Epithelial cell of proximal tubule (primary cell): ENCODE measurements at regions not wholly inside any gene's neighbourhood (a gene's known extent, or its start where the extent isn't known, plus 50 kb on each side); places are given as distances from the start of the nearest gene placed in this dataset.
"Not testable (repeated sequence)": the region's sequence is repeated elsewhere in the genome, so short reads cannot be mapped to it uniquely, and the experiment has no call there.

Experiments
- DNase-seq: peaks from one replicate; pipeline ENCODE4 v3.0.0-alpha.2; 2011; ENCODE audit warnings: low read depth
- H3K4me3 ChIP-seq: 2 replicates; pipeline ENCODE4 v1.5.1; 2011; ENCODE audit warnings: low read depth, mild to moderate bottlenecking, low read length
- CTCF ChIP-seq: conservative IDR thresholded peaks from 2 replicates; pipeline ENCODE4 v1.5.1; 2012; ENCODE audit warnings: low read depth, mild to moderate bottlenecking, low read length

DNA sequence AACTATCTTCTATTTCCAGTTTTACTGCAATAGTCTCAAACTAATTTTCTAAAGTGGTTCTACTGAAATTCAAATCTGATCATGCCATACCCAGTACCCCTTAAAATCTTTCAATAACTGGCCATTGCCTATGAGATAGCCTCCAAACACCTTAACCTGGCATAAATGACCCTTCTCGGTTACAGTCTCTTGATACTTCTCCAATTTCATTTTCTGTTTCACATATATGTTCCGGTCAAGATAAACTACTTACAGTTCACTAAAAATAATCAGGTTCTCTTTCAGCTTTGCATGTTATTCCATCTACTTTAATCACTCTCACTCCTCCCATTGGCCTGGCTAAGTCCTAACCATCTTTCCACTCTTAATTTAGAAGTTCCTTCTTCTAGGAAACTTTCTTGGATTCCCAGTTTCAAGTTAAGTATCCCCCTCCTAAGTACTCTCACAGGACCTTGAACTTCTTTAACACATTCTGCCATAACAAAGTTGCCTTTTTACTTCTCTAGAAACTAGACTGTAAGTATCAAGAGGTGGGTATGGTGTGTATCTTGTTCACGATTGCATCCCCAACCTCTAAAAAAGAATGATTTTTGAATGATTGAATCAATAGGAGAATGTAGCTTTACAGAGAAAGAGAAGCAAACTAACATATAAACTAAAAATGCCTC lies 110.2 kb upstream of the RBBP8 start:
- TF ChIP-seq CTCF, result no peak
- DNase-seq, result no peak
- no peak overlapping the region for H3K4me3 ChIP-seq

DNA sequence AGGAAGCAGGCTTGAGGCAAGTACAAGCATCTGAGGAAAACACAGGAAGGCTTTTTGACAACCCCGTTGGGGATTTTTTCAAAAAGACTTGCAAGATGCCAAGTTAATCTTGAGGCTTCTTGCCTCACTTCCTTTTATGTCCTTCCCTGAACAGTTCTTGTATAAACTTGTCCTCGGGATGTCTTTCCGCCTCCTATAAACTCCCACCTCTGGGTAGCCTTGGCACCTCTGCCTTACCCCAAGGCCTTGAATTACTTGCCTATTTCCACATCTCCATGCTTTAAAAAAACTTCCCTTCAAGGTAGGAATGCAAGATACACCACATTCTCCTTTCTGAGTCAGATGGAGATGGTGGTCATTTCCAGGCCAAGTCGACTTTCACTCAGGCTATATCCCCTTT lies 106.4 kb upstream of the RBBP8 start:
- no peak for DNase-seq
- no peak for TF ChIP-seq CTCF
- H3K4me3 ChIP-seq, result no peak overlapping the region

DNA sequence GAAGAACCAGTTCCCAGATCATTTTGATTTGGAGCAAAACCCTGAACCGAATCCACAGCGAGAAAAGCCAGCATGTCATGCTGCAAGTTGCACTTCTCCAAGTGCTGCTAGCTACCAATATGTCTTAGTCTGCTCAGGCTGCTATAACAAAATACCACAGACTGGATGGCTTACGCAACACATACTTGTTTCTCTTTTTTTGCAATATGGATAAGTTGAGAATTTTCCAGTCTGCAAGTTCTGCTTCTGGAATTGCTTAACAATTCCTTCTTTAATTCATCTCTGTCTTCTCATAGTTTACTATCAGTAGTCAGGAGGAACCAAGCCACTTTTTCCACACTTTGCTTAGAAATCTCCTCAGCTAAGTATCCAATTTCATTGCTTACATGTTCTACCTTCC lies 105.9 kb upstream of the RBBP8 start:
- no peak for TF ChIP-seq CTCF
- DNase-seq, result no peak

DNA sequence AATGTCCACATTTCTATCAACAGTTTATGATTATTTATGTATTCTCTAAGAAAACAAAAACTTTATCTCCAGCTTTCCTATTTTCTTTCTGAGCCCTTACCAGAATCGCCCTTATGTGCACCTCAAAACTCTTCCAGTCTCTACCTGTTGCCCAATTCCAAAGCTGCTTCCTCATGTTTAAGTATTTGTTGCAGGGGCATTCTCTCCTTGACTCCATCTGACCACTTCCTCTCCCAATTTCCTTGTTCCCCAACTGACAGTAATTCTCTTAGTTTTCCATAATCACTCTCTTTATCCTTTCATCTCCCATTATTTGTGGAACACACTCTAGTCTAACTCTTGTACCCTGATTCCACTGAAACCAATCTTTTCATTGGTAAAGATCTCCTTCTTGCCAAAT lies 105.4 kb upstream of the RBBP8 start:
- DNase-seq, result no peak
- H3K4me3 ChIP-seq, result no peak overlapping the region
- no peak for TF ChIP-seq CTCF

More for the DNA sequence above, 105.9 kb upstream of the RBBP8 start:
- no peak overlapping the region for H3K4me3 ChIP-seq

GRCh38 chr18:22828171-22828570 lies 105.0 kb upstream of the RBBP8 start:
- no peak overlapping the region for H3K4me3 ChIP-seq
- no peak for DNase-seq
- no peak for TF ChIP-seq CTCF

DNA sequence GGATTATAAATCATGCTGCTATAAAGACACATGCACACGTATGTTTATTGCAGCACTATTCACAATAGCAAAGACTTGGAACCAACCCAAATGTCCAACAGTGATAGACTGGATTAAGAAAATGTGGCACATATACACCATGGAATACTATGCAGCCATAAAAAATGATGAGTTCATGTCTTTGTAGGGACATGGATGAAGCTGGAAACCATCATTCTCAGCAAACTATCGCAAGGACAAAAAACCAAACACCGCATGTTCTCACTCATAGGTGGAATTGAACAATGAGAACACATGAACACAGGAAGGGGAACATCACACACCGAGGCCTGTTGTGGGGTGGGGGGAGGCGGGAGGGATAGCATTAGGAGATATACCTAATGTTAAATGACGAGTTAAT lies 104.5 kb upstream of the RBBP8 start:
- H3K4me3 ChIP-seq, DNase-seq: not testable (repeated sequence)

- no peak for TF ChIP-seq CTCF
- no peak for DNase-seq
Observed at GRCh38 chr18:22829781-22830180, 103.3 kb upstream of the RBBP8 start.

More at GRCh38 chr18:22829781-22830180, 103.3 kb upstream of the RBBP8 start:
- H3K4me3 ChIP-seq, result no peak overlapping the region
